ENCODE measurements at regions not wholly inside any gene's neighbourhood (a gene's known extent, or its start where the extent isn't known, plus 50 kb on each side); places are given as distances from the start of the nearest gene placed in this dataset.

- TF ChIP-seq, protein P1, sequence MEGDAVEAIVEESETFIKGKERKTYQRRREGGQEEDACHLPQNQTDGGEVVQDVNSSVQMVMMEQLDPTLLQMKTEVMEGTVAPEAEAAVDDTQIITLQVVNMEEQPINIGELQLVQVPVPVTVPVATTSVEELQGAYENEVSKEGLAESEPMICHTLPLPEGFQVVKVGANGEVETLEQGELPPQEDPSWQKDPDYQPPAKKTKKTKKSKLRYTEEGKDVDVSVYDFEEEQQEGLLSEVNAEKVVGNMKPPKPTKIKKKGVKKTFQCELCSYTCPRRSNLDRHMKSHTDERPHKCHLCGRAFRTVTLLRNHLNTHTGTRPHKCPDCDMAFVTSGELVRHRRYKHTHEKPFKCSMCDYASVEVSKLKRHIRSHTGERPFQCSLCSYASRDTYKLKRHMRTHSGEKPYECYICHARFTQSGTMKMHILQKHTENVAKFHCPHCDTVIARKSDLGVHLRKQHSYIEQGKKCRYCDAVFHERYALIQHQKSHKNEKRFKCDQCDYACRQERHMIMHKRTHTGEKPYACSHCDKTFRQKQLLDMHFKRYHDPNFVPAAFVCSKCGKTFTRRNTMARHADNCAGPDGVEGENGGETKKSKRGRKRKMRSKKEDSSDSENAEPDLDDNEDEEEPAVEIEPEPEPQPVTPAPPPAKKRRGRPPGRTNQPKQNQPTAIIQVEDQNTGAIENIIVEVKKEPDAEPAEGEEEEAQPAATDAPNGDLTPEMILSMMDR (tag by site-specific recombination; IDR thresholded peaks at IDR 0.05) = no peak
- TF ChIP-seq ZNF514 (tag by site-specific recombination; IDR thresholded peaks at IDR 0.05) = no peak
- TF ChIP-seq ZNF175 (tag by site-specific recombination; IDR thresholded peaks at IDR 0.05) = no peak
- no peak for TF ChIP-seq MYNN (tag by site-specific recombination; IDR thresholded peaks at IDR 0.05; ENCODE audit: borderline replicate concordance)
- no peak for TF ChIP-seq ZNF426 (tag by site-specific recombination; IDR thresholded peaks at IDR 0.05)
- TF ChIP-seq ZNF629 (tag by site-specific recombination; IDR thresholded peaks at IDR 0.05) = no peak
- TF ChIP-seq, protein P2, sequence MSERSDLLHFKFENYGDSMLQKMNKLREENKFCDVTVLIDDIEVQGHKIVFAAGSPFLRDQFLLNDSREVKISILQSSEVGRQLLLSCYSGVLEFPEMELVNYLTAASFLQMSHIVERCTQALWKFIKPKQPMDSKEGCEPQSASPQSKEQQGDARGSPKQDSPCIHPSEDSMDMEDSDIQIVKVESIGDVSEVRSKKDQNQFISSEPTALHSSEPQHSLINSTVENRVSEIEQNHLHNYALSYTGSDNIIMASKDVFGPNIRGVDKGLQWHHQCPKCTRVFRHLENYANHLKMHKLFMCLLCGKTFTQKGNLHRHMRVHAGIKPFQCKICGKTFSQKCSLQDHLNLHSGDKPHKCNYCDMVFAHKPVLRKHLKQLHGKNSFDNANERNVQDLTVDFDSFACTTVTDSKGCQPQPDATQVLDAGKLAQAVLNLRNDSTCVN (tag by site-specific recombination; optimal IDR thresholded peaks at IDR 0.05) = no peak
- no peak for TF ChIP-seq ZNF423 (tag by site-specific recombination; IDR thresholded peaks at IDR 0.05)
Observed at GRCh38 chr1:234768171-234768568, 158.2 kb upstream of the IRF2BP2 start.

Data from HEK293 (cell line).